HepG2 (cell line): ENCODE measurements at regions not wholly inside any gene's neighbourhood (a gene's known extent, or its start where the extent isn't known, plus 50 kb on each side); places are given as distances from the start of the nearest gene placed in this dataset.

Experiments
- CREBL2 ChIP-seq: sonication (generic); formaldehyde crosslinking; IDR thresholded peaks from 2 replicates; pipeline ENCODE4 v1.8.1; 2023; ENCODE audit warnings: missing genetic modification reagents, mild to moderate bottlenecking, borderline replicate concordance
- CTCF ChIP-seq: sonication (generic); formaldehyde crosslinking; IDR thresholded peaks from 2 replicates; pipeline ENCODE4 v1.5.0; 2020; ENCODE audit warnings: mild to moderate bottlenecking, missing genetic modification reagents, moderate library complexity
- ELF4 ChIP-seq: sonication (generic); formaldehyde crosslinking; IDR thresholded peaks from 2 replicates; pipeline ENCODE4 v1.5.0; 2020; ENCODE audit warnings: missing genetic modification reagents, mild to moderate bottlenecking, moderate library complexity, borderline replicate concordance
- GABPB1 ChIP-seq: IDR thresholded peaks from 2 replicates; pipeline ENCODE4 v1.6.1; 2016; ENCODE audit warnings: mild to moderate bottlenecking, missing genetic modification reagents, moderate library complexity, missing compliant biosample characterization
- KLF13 ChIP-seq: sonication (generic); formaldehyde crosslinking; IDR thresholded peaks from 2 replicates; pipeline ENCODE4 v1.4.0; 2020; ENCODE audit warnings: mild to moderate bottlenecking, missing genetic modification reagents
- MAZ ChIP-seq, 2 experiments: sonication (generic) in 1 of 2; formaldehyde crosslinking in 1 of 2; IDR thresholded peaks; 2 replicates each; pipeline versions ENCODE4 v1.5.0 to v1.6.1; 2012 to 2020; ENCODE audit warnings: low read depth in 2 of 2, mild to moderate bottlenecking in 2 of 2, borderline replicate concordance in 1 of 2, improper control_type of control experiment in 1 of 2, low read length in 1 of 2, missing genetic modification reagents in 1 of 2, moderate library complexity in 1 of 2
- SP140L ChIP-seq: sonication (generic); formaldehyde crosslinking; IDR thresholded peaks from 2 replicates; pipeline ENCODE4 v1.4.0; 2020; ENCODE audit warnings: missing genetic modification reagents, borderline replicate concordance
- TARDBP ChIP-seq: sonication (generic); formaldehyde crosslinking; IDR thresholded peaks from 2 replicates; pipeline ENCODE4 v1.8.0; 2022; ENCODE audit warnings: mild to moderate bottlenecking, missing genetic modification reagents
- TERF1 ChIP-seq: sonication (generic); formaldehyde crosslinking; IDR thresholded peaks from 2 replicates; pipeline ENCODE4 v1.8.0; 2022; ENCODE audit warnings: mild to moderate bottlenecking, missing genetic modification reagents, moderate library complexity
- ZBTB43 ChIP-seq: sonication (generic); formaldehyde crosslinking; conservative IDR thresholded peaks from 2 replicates; pipeline ENCODE4 v1.4.0; 2020; ENCODE audit warnings: missing genetic modification reagents
- ZNF639 ChIP-seq: conservative IDR thresholded peaks from 2 replicates; pipeline ENCODE4 v1.6.1; 2018; ENCODE audit warnings: missing genetic modification reagents
- ZNF790 ChIP-seq: sonication (generic); formaldehyde crosslinking; IDR thresholded peaks from 2 replicates; pipeline ENCODE4 v1.8.0; 2022; ENCODE audit warnings: missing genetic modification reagents, mild to moderate bottlenecking, borderline replicate concordance

GRCh38 chr13:55483626-55484158, 1657.0 kb upstream of the PRR20A start:
- TF ChIP-seq GABPB1 (CRISPR knock-in tag) (no peak), CREBL2 (CRISPR knock-in tag) (no peak), KLF13 (CRISPR knock-in tag) (no peak), SP140L (CRISPR knock-in tag) (no peak), TARDBP (no peak), CTCF (CRISPR knock-in tag) (no peak), MAZ (IDR thresholded peaks at IDR 0.05; ENCODE audit: borderline replicate concordance, low read depth, low read length) (no peak), MAZ (CRISPR knock-in tag; IDR thresholded peaks at IDR 0.05; ENCODE audit: low read depth) (no peak), TERF1 (no peak), ZNF790 (CRISPR knock-in tag) (no peak), ELF4 (no peak), ZBTB43 (CRISPR knock-in tag) (no peak), ZNF639 (CRISPR knock-in tag) (no peak)
